Motor neuron (in vitro differentiated cells): ENCODE measurements at regions not wholly inside any gene's neighbourhood (a gene's known extent, or its start where the extent isn't known, plus 50 kb on each side); places are given as distances from the start of the nearest gene placed in this dataset.
A peak's percentile ranks its signal among the peaks of the same experiment; 100 is the strongest.
"Not testable (repeated sequence)": the region's sequence is repeated elsewhere in the genome, so short reads cannot be mapped to it uniquely, and the experiment has no call there.

ENCODE experiments used
- ATAC-seq, 8 experiments: fragments of 200-7000 bp; cut with Tn5 transposase; replicated peaks in 6 of 8; 2 replicates each; pipeline ENCODE4 v1.8.0; 2021; ENCODE audit warnings: mild to moderate bottlenecking in 8 of 8, moderate library complexity in 8 of 8
- H3K27ac ChIP-seq, 2 donors: fragments of 250-450 bp; sonication (Bioruptor Pico); 2 replicates each; pipeline ENCODE4 v1.9.0; 2021; ENCODE audit warnings: antibody characterized with exemption in 2 of 2, mild to moderate bottlenecking in 2 of 2, moderate library complexity in 1 of 2
- H3K4me1 ChIP-seq, 2 donors: fragments of 250-450 bp; sonication (Bioruptor Pico); replicated peaks in 1 of 2; 2 replicates each; pipeline ENCODE4 v1.6.1; 2021; ENCODE audit warnings: antibody characterized with exemption in 2 of 2, mild to moderate bottlenecking in 2 of 2, moderate library complexity in 1 of 2
- H3K4me3 ChIP-seq, 5 donors: fragments of 250-450 bp; sonication (Bioruptor Pico); 2 replicates each; pipeline ENCODE4 v1.9.0; 2021; ENCODE audit warnings: antibody characterized with exemption in 5 of 5, mild to moderate bottlenecking in 5 of 5, moderate library complexity in 4 of 5
- WGBS, 10 experiments: fragments of 450-650 bp; shearing (Covaris generic); methylation state at CpG; one replicate each; pipeline ENCODE4 v1.0.0; 2022; 5-methylcytosine and 5-hydroxymethylcytosine counted together
- in situ Hi-C, 9 experiments: fragments of 400-800 bp; cut with MboI; loops; one replicate each; pipeline ENCODE4 v1.15.0; 2021; ENCODE audit warnings: low sequenced_read_pairs in 9 of 9, low pct_unique_long_range_greater_than_20kb in 2 of 9; ENCODE audit not compliant: unreplicated experiment in 9 of 9

DNA sequence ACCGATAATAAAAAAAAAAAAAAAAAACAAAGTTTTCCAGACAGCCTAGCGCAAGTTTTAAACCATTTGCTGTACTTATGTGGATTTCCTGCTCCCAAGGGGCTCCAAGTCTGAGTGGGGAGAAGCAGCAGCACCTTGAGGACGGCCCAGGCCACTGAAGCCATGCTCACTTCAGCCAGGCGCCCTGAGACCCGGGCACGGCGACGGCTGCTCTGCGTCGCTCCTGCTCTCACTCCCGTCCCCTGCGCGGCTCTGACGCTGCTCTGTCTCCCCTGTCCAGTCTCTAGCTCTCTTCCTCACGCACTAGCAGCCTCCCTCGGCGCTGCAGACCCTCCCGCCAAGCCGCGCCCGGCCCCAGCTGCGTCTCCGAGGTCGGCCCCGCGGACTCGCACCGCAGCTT, 67.3 kb upstream of the SPATA31A5 start:
- H3K4me1 ChIP-seq, H3K4me3 ChIP-seq, H3K27ac ChIP-seq, in situ Hi-C loops: not testable (repeated sequence)
- peak in 4 of 8 experiments; percentile 46 to 62 (median 52) for ATAC-seq
- no CpG with 5 or more reads among the region's 28 CpGs for WGBS, 10 experiments
